NCI-H146 treated with DMSO at 0.1 percent for 48 hours (cell line): ENCODE measurements at regions not wholly inside any gene's neighbourhood (a gene's known extent, or its start where the extent isn't known, plus 50 kb on each side); places are given as distances from the start of the nearest gene placed in this dataset.

Source experiments
- DNase-seq: peaks from one replicate; lab custom pipeline; 2025; ENCODE audit not compliant: unreplicated experiment; lab: John Stamatoyannopoulos, UW

- DNase-seq, result no peak
Observed at GRCh38 chr10:78898341-78899097, 170.2 kb upstream of the ZMIZ1 start.

GRCh38 chr10:78899098-78899754 lies 169.5 kb upstream of the ZMIZ1 start:
- DNase-seq, result no peak

GRCh38 chr10:78899996-78900714 lies 168.6 kb upstream of the ZMIZ1 start:
- DNase-seq, result no peak

- DNase-seq, result no peak
Observed at GRCh38 chr10:78900715-78901430, 167.9 kb upstream of the ZMIZ1 start.

GRCh38 chr10:78901694-78902093 lies 167.1 kb upstream of the ZMIZ1 start:
- no peak for DNase-seq

- DNase-seq, result no peak
Observed at GRCh38 chr10:78902815-78903214, 166.0 kb upstream of the ZMIZ1 start.

GRCh38 chr10:78903341-78903940 lies 165.3 kb upstream of the ZMIZ1 start:
- DNase-seq, result no peak

GRCh38 chr10:78904196-78904595 lies 164.6 kb upstream of the ZMIZ1 start:
- no peak for DNase-seq

- no peak for DNase-seq
Observed at GRCh38 chr10:78905015-78905956, 163.5 kb upstream of the ZMIZ1 start.

- DNase-seq, result peak; percentile 70
Observed at GRCh38 chr10:78905957-78906308, 162.8 kb upstream of the ZMIZ1 start.

GRCh38 chr10:78906734-78907390 lies 161.9 kb upstream of the ZMIZ1 start:
- DNase-seq, result no peak

GRCh38 chr10:78907551-78908211 lies 161.1 kb upstream of the ZMIZ1 start:
- DNase-seq, result no peak

GRCh38 chr10:78909221-78909620 lies 159.5 kb upstream of the ZMIZ1 start:
- no peak for DNase-seq

GRCh38 chr10:78910021-78910420 lies 158.7 kb upstream of the ZMIZ1 start:
- no peak for DNase-seq

GRCh38 chr10:78910476-78910875 lies 158.3 kb upstream of the ZMIZ1 start:
- DNase-seq, result no peak

GRCh38 chr10:78910886-78911285 lies 157.9 kb upstream of the ZMIZ1 start:
- no peak for DNase-seq

GRCh38 chr10:78911533-78912340 lies 157.0 kb upstream of the ZMIZ1 start:
- DNase-seq, result no peak
